GM23248 (cell line): ENCODE measurements at regions not wholly inside any gene's neighbourhood (a gene's known extent, or its start where the extent isn't known, plus 50 kb on each side); places are given as distances from the start of the nearest gene placed in this dataset.

Source experiments
- DNase-seq: peaks from one replicate; pipeline ENCODE4 v3.0.0-alpha.2; 2015
- H2AFZ ChIP-seq: fragments of 200-600 bp; sonication (generic); 2 replicates; pipeline ENCODE4 v1.6.1; 2016; ENCODE audit warnings: antibody characterized with exemption
- H3F3A ChIP-seq: fragments of 200-600 bp; sonication (generic); 2 replicates; pipeline ENCODE4 v1.6.1; 2016; ENCODE audit warnings: mild to moderate bottlenecking, antibody characterized with exemption, mixed run types; ENCODE audit not compliant: insufficient read depth
- H3K27ac ChIP-seq: fragments of 200-600 bp; sonication (generic); 2 replicates; pipeline ENCODE4 v1.5.1; 2016; ENCODE audit warnings: mild to moderate bottlenecking
- H3K27me3 ChIP-seq: fragments of 200-600 bp; sonication (generic); replicated peaks from 2 replicates; pipeline ENCODE4 v1.6.1; 2016; ENCODE audit warnings: mild to moderate bottlenecking; ENCODE audit not compliant: insufficient read depth
- H3K36me3 ChIP-seq: fragments of 200-600 bp; sonication (generic); 2 replicates; pipeline ENCODE4 v1.6.1; 2016; ENCODE audit warnings: low read depth, mild to moderate bottlenecking
- H3K4me1 ChIP-seq: fragments of 200-600 bp; sonication (generic); 2 replicates; pipeline ENCODE4 v1.6.1; 2016; ENCODE audit warnings: mild to moderate bottlenecking; ENCODE audit not compliant: insufficient read depth
- H3K4me2 ChIP-seq: fragments of 200-600 bp; sonication (generic); one replicate; pipeline ENCODE4 v1.6.1; 2016; ENCODE audit warnings: mild to moderate bottlenecking; ENCODE audit not compliant: unreplicated experiment
- H3K4me3 ChIP-seq: fragments of 200-600 bp; sonication (generic); 2 replicates; pipeline ENCODE4 v1.5.1; 2016; ENCODE audit warnings: mild to moderate bottlenecking
- H3K79me2 ChIP-seq: fragments of 200-600 bp; sonication (generic); 2 replicates; pipeline ENCODE4 v1.6.1; 2016; ENCODE audit warnings: mild to moderate bottlenecking; ENCODE audit not compliant: insufficient read depth
- H3K9ac ChIP-seq: fragments of 200-600 bp; sonication (generic); 2 replicates; pipeline ENCODE4 v1.6.1; 2016; ENCODE audit warnings: mild to moderate bottlenecking
- H3K9me2 ChIP-seq: fragments of 200-600 bp; sonication (generic); 2 replicates; pipeline ENCODE4 v1.6.1; 2016; ENCODE audit warnings: mixed run types, mild to moderate bottlenecking, moderate library complexity; ENCODE audit not compliant: insufficient read depth
- H3K9me3 ChIP-seq: fragments of 200-600 bp; sonication (generic); one replicate; pipeline ENCODE4 v1.6.1; 2017; ENCODE audit warnings: low read depth
- H4K20me1 ChIP-seq: fragments of 200-600 bp; sonication (generic); 2 replicates; pipeline ENCODE4 v1.6.0; 2016; ENCODE audit not compliant: insufficient read depth
- EZH2 ChIP-seq: fragments of 200-600 bp; sonication (generic); IDR thresholded peaks from 2 replicates; pipeline ENCODE4 v1.6.1; 2018; ENCODE audit warnings: antibody characterized with exemption, mild to moderate bottlenecking; ENCODE audit not compliant: insufficient read depth, poor library complexity, severe bottlenecking
- EZH2phosphoT487 ChIP-seq: fragments of 200-600 bp; sonication (generic); IDR thresholded peaks from 2 replicates; pipeline ENCODE4 v1.6.1; 2018; ENCODE audit warnings: antibody characterized with exemption, moderate library complexity, mild to moderate bottlenecking, low read depth; ENCODE audit not compliant: insufficient read depth
- WGBS, 2 experiments: methylation state at CpG; one replicate each; pipeline ENCODE4 v1.1.6; 2015 to 2017; ENCODE audit warnings: low lambda C conversion rate in 2 of 2, low coverage in 1 of 2; ENCODE audit errors: missing lambda C conversion rate in 2 of 2; 5-methylcytosine and 5-hydroxymethylcytosine counted together
- in situ Hi-C: fragments of 300-500 bp; cut with MboI; formaldehyde crosslinking; loops from 2 replicates; pipeline ENCODE4 v1.15.0; 2020

- no peak overlapping the region for H3K9ac ChIP-seq
- no peaks in the 10 kb centered on the region for H3K27me3 ChIP-seq
- H3K79me2 ChIP-seq, result no peaks in the 10 kb centered on the region
- no peak for DNase-seq
- TF ChIP-seq EZH2phosphoT487, result no peak
- no peak for TF ChIP-seq EZH2
- no peaks in the 10 kb centered on the region for H3F3A ChIP-seq
- H2AFZ ChIP-seq, result no peak overlapping the region
- H3K9me2 ChIP-seq, result no peaks in the 10 kb centered on the region
- H3K4me2 ChIP-seq, result no peak overlapping the region
- no peaks in the 10 kb centered on the region for H3K9me3 ChIP-seq
- WGBS, 2 experiments, result 52 to 57% methylated on average over 14 of the region's 14 CpGs
- no peak overlapping the region for H3K27ac ChIP-seq
- in situ Hi-C loops, result no loop called here
- no peak overlapping the region for H3K4me3 ChIP-seq
- no peaks in the 10 kb centered on the region for H4K20me1 ChIP-seq
- H3K36me3 ChIP-seq, result no peaks in the 10 kb centered on the region
- no peaks in the 10 kb centered on the region for H3K4me1 ChIP-seq
Observed at GRCh38 chr2:16071039-16071864, 130.9 kb downstream of the MYCN start.

GRCh38 chr2:16070648-16070971 lies 130.3 kb downstream of the MYCN start:
- Histone ChIP-seq H3K9me2 (no peaks in the 10 kb centered on the region), H2AFZ (no peak overlapping the region), H3K36me3 (no peaks in the 10 kb centered on the region), H3K4me3 (no peak overlapping the region), H3F3A (no peaks in the 10 kb centered on the region), H3K4me1 (no peaks in the 10 kb centered on the region), H3K27ac (no peak overlapping the region), H3K27me3 (no peaks in the 10 kb centered on the region), H3K9ac (no peak overlapping the region), H3K4me2 (no peak overlapping the region), H3K9me3 (no peaks in the 10 kb centered on the region), H3K79me2 (no peaks in the 10 kb centered on the region), H4K20me1 (no peaks in the 10 kb centered on the region)
- in situ Hi-C loops, result no loop called here
- TF ChIP-seq EZH2, result no peak
- TF ChIP-seq EZH2phosphoT487, result no peak
- 19 to 31% methylated on average over 6 of the region's 6 CpGs for WGBS, 2 experiments
- no peak for DNase-seq

- in situ Hi-C loops, result no loop called here
Observed at GRCh38 chr2:16069933-16070647, 129.7 kb downstream of the MYCN start.

GRCh38 chr2:16069663-16069932 lies 129.2 kb downstream of the MYCN start:
- no peaks in the 10 kb centered on the region for H4K20me1 ChIP-seq
- H3K4me2 ChIP-seq, result no peak overlapping the region
- 35 to 37% methylated on average over 8 of the region's 8 CpGs for WGBS, 2 experiments
- H3K9me3 ChIP-seq, result no peaks in the 10 kb centered on the region
- DNase-seq, result no peak
- no peaks in the 10 kb centered on the region for H3F3A ChIP-seq
- no peaks in the 10 kb centered on the region for H3K4me1 ChIP-seq
- no peaks in the 10 kb centered on the region for H3K9me2 ChIP-seq
- H3K36me3 ChIP-seq, result no peaks in the 10 kb centered on the region
- no peak overlapping the region for H3K4me3 ChIP-seq
- in situ Hi-C loops, result no loop called here
- no peaks in the 10 kb centered on the region for H3K79me2 ChIP-seq
- no peak overlapping the region for H3K9ac ChIP-seq
- H3K27ac ChIP-seq, result no peak overlapping the region
- TF ChIP-seq EZH2 (no peak), EZH2phosphoT487 (no peak)
- no peaks in the 10 kb centered on the region for H3K27me3 ChIP-seq
- no peak overlapping the region for H2AFZ ChIP-seq

More at GRCh38 chr2:16069933-16070647, 129.7 kb downstream of the MYCN start:
- Histone ChIP-seq H3K36me3 (no peaks in the 10 kb centered on the region), H3K27ac (no peak overlapping the region), H3F3A (no peaks in the 10 kb centered on the region), H3K4me1 (no peaks in the 10 kb centered on the region), H2AFZ (no peak overlapping the region), H3K4me2 (no peak overlapping the region), H3K9me3 (no peaks in the 10 kb centered on the region), H3K79me2 (no peaks in the 10 kb centered on the region), H4K20me1 (no peaks in the 10 kb centered on the region), H3K27me3 (no peaks in the 10 kb centered on the region), H3K4me3 (no peak overlapping the region), H3K9me2 (no peaks in the 10 kb centered on the region), H3K9ac (no peak overlapping the region)
- 21 to 23% methylated on average over 18 to 19 of the region's 19 CpGs for WGBS, 2 experiments
- DNase-seq, result no peak
- TF ChIP-seq EZH2phosphoT487 (no peak), EZH2 (no peak)
